ENCODE measurements at regions not wholly inside any gene's neighbourhood (a gene's known extent, or its start where the extent isn't known, plus 50 kb on each side); places are given as distances from the start of the nearest gene placed in this dataset.
A peak's percentile ranks its signal among the peaks of the same experiment; 100 is the strongest.

DNA sequence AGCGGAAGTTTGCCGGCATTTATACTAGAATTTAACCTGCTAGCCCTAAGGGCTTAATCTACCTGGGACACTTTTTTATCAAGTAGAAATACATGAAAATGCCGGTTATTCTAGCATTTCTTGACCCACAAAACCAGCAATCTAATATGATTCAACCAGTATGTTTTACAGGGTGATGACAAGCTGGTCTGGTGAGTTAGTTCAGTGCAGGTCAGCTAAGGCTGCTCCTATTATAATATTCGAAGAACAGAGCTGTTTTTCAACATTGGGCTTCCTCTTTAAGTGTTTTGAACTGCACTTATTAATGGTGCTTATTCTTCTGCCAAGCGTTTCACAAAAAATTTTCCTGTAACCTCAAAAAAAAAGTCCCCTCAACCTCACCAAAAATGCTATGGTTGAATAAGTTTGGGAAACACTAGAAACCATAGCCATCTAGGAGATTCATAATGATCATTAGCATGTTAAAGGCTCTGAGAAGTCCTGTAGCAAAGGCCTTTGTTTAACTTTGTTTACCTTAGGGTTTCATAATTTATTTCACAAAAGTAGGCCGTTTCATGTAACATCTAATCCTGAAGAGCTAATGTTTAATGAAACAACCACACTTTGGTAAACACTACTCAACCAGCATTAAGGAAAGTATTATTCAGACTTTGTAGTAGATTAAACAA, 526.6 kb downstream of the KLF12 start:
- no peak overlapping the region for H3K4me3 ChIP-seq (ENCODE audit: insufficient read depth, low read depth, low read length)
- no peak overlapping the region for H2BK120ac ChIP-seq (ENCODE audit: low read depth, low read length)
- H3K4ac ChIP-seq (ENCODE audit: low read depth, low read length), result no peak overlapping the region
- WGBS, 2 experiments (ENCODE audit: extremely low coverage in 2 of 2, insufficient read length in 1 of 2), result no CpG with 5 or more reads among the region's 6 CpGs
- no peak overlapping the region for H3K14ac ChIP-seq (replicated peaks; ENCODE audit: low read depth, low read length)
- H4K8ac ChIP-seq (ENCODE audit: low read depth in 2 of 2, low read length in 2 of 2), result no peak overlapping the region
- intact Hi-C loops (cut with micrococcal nuclease) (no loop called here), dilution Hi-C loops (cut with HindIII; ENCODE audit: low sequenced_read_pairs, unreplicated experiment) (no loop called here), in situ Hi-C loops (cut with MboI; ENCODE audit: low sequenced_read_pairs) (no loop called here)
- peaks cover 2% of the 10 kb centered on the region for H3K9me3 ChIP-seq (ENCODE audit: control insufficient read depth, insufficient read depth, low read length)
- no peak overlapping the region for H2BK15ac ChIP-seq (ENCODE audit: low read depth, low read length)
- no peak overlapping the region for H2BK5ac ChIP-seq (ENCODE audit: low read depth, low read length, poor library complexity, severe bottlenecking)
- ChIA-PET CTCF (no interaction called here), POLR2A (ENCODE audit: unreplicated experiment) (no interaction called here)
- no peaks in the 10 kb centered on the region; the same call in 1 of the 2 replicates for H3K27me3 ChIP-seq (ENCODE audit: control insufficient read depth, insufficient read depth, low read length)
- no peaks in the 10 kb centered on the region for H3K36me3 ChIP-seq (ENCODE audit: control insufficient read depth, insufficient read depth, low read length)
- BruUV-seq (replicated peaks), result no TSS peak
- no peaks in the 10 kb centered on the region for H3K9me1 ChIP-seq (ENCODE audit: insufficient read depth, low read length)
- H2AFZ ChIP-seq (replicated peaks; ENCODE audit: low read length, poor library complexity), result no peak overlapping the region
- H4K91ac ChIP-seq (ENCODE audit: insufficient read depth, low read depth, low read length), result no peak overlapping the region
- no peak overlapping the region for H4K5ac ChIP-seq (ENCODE audit: low read depth, low read length)
- TF ChIP-seq MXI1 (IDR thresholded peaks at IDR 0.05; ENCODE audit: borderline replicate concordance, low read depth, low read length) (no peak), CHD1 (IDR thresholded peaks at IDR 0.05; ENCODE audit: low read depth, low read length) (no peak), USF2 (IDR thresholded peaks at IDR 0.05; ENCODE audit: low read depth, low read length) (no peak), MAZ (IDR thresholded peaks at IDR 0.05; ENCODE audit: borderline replicate concordance, low read depth, low read length) (no peak), FOS (IDR thresholded peaks at IDR 0.05; ENCODE audit: low read depth, low read length) (no peak), MAFK (IDR thresholded peaks at IDR 0.05; ENCODE audit: low read depth, low read length) (no peak), RFX5 (IDR thresholded peaks at IDR 0.05; ENCODE audit: low read depth, low read length) (no peak), POLR2A (IDR thresholded peaks at IDR 0.05; ENCODE audit: low read depth, low read length) (no peak), SMC3 (IDR thresholded peaks at IDR 0.05; ENCODE audit: low read depth, low read length) (no peak), RCOR1 (IDR thresholded peaks at IDR 0.05; ENCODE audit: insufficient replicate concordance, low read length) (no peak)
- TF ChIP-seq, protein P1, sequence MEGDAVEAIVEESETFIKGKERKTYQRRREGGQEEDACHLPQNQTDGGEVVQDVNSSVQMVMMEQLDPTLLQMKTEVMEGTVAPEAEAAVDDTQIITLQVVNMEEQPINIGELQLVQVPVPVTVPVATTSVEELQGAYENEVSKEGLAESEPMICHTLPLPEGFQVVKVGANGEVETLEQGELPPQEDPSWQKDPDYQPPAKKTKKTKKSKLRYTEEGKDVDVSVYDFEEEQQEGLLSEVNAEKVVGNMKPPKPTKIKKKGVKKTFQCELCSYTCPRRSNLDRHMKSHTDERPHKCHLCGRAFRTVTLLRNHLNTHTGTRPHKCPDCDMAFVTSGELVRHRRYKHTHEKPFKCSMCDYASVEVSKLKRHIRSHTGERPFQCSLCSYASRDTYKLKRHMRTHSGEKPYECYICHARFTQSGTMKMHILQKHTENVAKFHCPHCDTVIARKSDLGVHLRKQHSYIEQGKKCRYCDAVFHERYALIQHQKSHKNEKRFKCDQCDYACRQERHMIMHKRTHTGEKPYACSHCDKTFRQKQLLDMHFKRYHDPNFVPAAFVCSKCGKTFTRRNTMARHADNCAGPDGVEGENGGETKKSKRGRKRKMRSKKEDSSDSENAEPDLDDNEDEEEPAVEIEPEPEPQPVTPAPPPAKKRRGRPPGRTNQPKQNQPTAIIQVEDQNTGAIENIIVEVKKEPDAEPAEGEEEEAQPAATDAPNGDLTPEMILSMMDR (conservative IDR thresholded peaks at IDR 0.05; ENCODE audit: low read depth, low read length), result no peak
- H3K23ac ChIP-seq (ENCODE audit: low read depth, low read length), result no peak overlapping the region
- H2BK20ac ChIP-seq (ENCODE audit: low read depth, low read length), result no peak overlapping the region
- ATAC-seq (ENCODE audit: low read depth), result no peak
- no peak overlapping the region for H2AK5ac ChIP-seq (ENCODE audit: low read depth, low read length)
- H4K20me1 ChIP-seq (ENCODE audit: insufficient read depth, low read length), result no peaks in the 10 kb centered on the region
- H3K27ac ChIP-seq (ENCODE audit: insufficient read depth, low read length), result no peak overlapping the region
- no peaks in the 10 kb centered on the region for H3K4me1 ChIP-seq (ENCODE audit: control insufficient read depth, insufficient read depth, low read length)
- no peak overlapping the region for H3K4me2 ChIP-seq (ENCODE audit: low read depth, low read length)
- peak; percentile 46 for DNase-seq
- H3K9ac ChIP-seq (ENCODE audit: low read depth, low read length), result no peak overlapping the region
- H3K79me1 ChIP-seq (ENCODE audit: low read depth in 1 of 2, low read length in 2 of 2), result no peaks in the 10 kb centered on the region
- H3K56ac ChIP-seq (ENCODE audit: extremely low read depth, insufficient read depth, low read length), result no peak overlapping the region
- no peak overlapping the region; the same call in 1 of the 2 replicates for H3K18ac ChIP-seq (ENCODE audit: low read depth, low read length)
- H2AK9ac ChIP-seq (replicated peaks; ENCODE audit: low read depth, low read length, poor library complexity), result no peak overlapping the region
